T-helper 2 cell (primary cell): ENCODE measurements at regions not wholly inside any gene's neighbourhood (a gene's known extent, or its start where the extent isn't known, plus 50 kb on each side); places are given as distances from the start of the nearest gene placed in this dataset.
"Not testable (repeated sequence)": the region's sequence is repeated elsewhere in the genome, so short reads cannot be mapped to it uniquely, and the experiment has no call there.

Experiments used
- DNase-seq, 5 experiments: peaks; one replicate each; pipeline versions ENCODE4 v3.0.0 to v3.0.0-alpha.2; 2012 to 2022

DNA sequence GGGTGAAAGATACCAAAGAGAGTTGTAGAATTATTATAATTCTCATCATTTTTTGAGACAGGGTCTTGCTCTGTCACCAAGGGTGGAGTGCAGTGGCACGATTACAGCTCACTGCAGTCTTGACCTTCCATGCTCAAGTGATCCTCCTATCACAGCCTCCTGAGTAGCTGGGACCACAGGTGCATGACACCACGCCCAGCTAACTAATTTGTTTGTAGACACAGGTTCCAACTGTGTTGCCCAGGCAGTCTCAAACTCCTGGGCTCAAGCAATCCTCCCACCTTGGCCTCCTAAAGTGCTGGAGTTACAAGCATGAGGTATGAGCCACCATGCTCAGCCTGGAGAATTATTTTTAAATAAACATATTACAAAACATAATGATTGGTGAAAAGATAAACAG lies 92.8 kb upstream of the MSH6 start:
- DNase-seq = no peak

DNA sequence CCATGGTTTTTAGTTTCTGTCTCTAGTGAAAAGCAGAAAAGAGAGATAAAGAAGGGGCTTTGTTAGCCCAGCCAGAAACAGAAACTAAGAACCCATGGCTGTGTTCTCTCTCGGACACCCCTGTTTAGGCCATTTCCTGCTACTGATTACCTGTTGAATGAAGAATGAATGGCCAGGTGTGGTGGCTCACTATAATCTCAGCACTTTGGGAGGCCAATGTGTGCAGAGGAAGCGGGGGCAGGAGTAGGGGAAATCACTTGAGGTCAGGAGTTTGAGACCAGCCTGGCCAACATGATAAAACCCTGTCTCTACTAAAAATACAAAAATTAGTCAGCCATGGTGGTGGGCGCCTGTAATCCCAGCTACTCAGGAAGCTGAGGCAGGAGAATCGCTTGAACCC lies 93.8 kb upstream of the MSH6 start:
- not testable (repeated sequence) for DNase-seq

DNA sequence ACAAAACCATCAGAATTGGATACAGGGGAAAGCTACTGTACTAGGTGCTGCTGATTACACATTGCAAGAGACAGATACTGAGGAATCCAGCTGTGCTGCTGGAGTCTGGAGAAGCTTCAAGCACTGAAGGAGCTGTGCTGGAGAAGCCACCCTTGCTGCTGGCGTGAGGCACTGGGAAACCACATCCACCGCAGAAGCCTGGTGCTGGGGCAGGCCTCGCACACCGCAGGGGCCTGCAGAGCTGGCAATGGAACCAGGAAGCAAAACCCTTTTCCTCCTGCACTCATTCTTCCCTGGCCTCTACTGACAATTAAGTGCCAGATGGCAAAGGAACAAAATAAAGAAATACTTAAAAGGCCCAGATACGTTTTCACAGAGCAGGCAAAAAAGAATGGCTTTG lies 94.4 kb upstream of the MSH6 start:
- no peak for DNase-seq

DNA sequence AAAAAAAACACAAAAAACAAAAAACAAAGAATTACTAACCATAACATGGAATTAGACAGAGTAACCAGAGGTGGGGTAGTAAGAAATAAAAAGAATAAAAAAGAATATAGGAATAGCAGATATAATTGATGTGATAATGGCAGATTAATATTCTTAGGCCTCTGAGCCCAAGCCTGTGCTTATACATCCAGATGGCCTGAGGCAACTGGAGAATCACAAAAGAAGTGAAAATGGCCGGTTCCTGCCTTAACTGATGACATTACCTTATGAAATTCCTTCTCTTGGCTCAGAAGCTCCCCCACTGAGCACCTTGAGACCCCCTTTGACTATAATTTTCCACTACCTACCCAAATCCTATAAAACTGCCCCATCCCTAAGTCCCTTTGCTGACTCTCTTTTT lies 95.1 kb upstream of the MSH6 start:
- no peak for DNase-seq

DNA sequence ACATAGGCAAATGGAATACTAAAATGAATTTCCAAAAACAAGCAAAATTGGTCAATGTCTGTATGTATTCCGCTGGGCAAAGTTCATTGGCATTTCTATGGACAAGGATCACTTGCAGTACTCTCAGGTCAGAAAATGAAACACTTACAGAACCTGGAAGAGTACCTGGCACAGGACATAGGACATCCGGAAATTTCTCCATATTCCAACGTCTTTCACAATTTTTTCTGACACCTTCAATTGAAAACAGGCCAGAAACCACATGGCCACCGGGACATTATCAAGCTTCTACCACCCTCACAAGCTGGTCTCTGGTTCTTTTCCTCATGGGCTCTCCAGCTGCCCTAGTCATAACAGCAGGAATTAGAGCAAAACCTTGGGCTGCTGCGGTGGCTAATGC lies 96.9 kb upstream of the MSH6 start:
- DNase-seq = no peak

DNA sequence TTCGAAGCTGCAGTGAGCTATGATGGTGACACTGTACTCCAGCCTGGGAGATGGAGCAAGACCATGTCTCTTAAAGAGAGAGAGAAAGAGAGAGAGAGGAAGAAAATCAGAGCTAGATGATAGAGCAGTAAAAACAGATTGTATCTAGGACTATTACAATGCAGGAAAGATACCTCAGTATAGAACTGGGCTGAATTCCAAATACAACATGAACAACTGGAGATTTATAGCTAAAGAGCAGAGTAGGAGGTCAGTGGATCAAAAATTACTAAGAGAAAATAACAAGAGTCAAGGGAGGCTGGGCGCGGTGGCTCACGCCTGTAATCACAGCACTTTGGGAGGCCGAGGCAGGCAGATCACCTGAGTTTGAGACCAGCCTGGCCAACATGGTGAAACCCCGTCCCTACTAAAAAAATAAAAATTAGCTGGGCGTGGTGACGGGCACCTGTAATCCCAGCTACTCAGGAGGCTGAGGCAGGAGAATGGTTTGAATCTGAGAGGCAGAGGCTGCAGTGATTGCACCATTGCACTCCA lies 100.7 kb upstream of the MSH6 start:
- DNase-seq = no peak

DNA sequence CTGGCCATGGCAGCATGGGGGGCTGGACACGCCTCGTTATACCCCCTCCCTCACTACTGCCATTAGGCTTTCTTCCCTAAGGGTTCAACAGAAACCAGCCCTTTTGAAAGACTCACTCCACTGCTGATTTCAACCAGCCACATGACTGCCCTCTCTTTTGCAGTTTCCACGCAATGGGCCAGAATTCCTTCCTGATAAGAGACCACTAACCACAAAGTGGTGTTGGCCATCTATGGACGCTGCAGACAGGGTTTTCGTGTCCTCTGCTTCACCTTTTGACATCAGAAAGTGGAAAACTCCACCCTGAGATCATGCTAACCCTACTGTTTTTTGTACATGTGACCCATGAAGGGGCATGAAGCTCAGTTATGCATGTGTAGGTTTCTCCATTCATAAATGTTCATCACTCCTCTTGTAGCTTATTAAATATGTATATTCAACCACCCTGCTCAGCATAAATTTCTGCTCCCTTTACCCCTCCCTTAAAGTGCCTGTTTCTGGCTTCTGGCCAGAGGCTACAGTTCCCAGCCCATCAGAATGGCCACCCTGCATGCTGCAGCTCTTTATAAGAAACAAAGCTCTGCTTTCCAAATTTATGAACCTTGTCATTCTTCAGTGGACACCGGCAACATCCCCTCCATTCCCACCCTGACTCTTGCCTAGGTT lies 105.6 kb upstream of the KCNK12 start:
- DNase-seq = no peak

DNA sequence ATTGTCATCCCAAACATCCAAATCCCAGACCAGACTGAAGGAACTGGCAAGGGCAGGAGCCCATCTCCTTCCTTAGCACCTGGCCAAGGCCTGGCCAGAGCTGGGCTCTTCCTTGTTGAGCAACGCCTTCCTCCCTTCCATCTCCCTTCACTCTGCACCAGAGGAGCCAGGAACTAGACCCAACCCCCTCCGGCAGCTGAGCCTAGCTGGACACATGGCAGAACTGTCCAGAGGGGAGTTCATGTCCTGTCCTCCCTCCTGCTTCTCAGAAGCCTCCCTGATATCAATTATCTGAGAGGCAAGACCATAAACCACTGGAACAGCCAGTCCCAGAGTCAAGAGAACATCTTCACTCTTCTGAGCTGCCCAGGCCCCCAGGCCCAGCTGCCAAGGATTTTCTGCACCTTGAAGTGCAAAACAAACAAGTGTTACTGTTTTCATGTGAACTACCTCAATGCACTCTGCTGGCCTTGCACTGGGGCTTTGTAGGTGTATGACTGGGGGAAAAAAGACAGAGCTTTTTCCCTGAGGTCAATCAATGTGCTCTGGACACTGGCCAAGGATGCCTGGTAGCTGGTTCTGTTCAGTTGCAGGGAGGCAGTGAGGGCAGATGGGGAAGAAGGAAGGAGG lies 104.5 kb upstream of the KCNK12 start:
- DNase-seq = no peak

DNA sequence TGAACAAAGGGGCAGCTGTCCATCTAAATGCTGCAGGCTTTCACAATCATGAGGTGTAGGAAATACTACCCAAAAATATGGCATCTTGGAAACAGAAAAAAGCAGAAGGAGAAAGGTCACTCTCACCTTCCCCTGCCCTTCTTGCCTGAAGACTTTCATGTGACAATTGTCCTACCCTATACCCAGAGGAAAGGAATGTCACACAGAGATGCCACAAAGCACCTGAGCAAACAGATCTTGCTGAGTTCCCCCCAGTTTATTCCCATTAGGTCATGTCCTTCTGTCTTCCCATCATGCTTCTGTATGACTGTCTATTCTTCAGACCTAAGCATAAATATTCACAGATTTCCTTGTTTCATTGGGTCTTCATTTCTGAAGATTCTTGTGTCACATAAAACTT lies 95.5 kb upstream of the KCNK12 start:
- no peak for DNase-seq

DNA sequence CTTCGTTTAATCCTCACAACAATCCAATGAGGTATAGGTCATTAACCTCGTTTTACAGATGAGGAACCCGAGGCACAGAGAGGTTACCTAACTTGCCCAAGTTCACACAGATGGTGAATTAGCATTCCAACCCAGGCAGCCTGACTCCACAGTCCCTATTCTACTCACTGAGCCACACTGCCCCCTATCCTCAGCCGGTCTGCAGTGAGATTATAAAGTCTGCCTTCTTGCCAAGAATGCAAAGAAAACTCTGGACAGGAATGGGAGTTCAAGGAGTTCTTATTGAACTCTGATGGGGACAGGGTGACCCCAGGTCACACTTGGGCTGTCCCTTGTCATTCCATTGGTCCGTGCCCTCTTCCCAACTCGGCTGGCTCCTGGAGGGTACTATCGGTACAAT lies 94.0 kb upstream of the KCNK12 start:
- no peak for DNase-seq

DNA sequence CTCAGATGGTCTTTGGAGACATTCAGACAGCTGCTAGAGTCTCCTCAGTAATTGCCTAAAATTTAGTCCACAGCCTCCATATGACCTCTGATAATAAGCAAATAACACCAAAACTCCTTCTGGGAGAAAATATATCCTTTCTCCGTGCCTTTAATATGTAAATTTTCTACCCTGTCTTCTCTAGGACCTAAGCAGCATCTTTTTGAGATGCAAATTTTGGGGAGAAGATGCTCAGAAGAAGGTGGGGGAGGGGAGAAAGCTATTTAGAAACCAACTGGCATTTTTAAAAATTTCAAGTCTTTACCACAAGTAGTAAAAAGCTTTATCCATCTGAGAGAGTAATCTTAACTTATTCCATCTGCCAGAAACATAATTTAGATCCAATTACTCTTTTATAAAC lies 91.8 kb upstream of the KCNK12 start:
- DNase-seq = no peak

DNA sequence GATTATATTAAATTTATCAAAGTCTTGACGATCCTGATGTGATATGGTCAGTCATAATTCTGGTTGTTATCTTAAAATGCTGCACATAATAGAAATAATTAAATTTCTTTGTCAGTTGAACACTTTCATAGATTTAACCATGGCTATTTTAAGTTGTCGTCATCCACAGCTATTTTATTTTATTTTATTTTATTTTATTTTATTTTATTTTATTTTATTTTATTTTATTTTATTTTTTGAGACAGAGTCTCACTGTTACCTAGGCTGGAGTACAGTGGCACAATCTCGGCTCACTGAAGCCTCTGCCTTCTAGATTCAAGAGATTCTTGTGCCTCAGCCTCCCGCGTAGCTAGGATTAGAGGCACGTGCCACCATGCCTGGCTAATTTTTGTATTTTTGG lies 90.5 kb upstream of the KCNK12 start:
- no peak for DNase-seq

DNA sequence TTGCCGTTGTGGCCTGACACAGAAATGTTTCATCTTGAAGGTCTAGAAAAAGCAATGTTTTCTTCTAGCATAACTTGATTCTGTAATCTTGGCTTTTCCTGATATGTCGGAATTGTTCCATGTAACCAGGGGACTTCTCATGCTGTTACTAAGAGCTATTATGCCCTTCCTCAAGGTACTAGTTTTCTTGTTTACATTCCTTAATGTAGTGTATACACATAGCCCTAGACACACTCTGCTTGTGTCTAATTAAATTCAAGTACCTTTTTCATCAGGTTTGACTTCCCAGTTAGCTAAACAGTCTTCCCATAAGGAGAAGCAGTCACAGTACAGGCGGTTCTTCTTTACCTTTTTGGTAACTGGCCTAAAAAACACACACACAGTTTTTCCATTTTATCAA lies 89.4 kb upstream of the KCNK12 start:
- no peak for DNase-seq

DNA sequence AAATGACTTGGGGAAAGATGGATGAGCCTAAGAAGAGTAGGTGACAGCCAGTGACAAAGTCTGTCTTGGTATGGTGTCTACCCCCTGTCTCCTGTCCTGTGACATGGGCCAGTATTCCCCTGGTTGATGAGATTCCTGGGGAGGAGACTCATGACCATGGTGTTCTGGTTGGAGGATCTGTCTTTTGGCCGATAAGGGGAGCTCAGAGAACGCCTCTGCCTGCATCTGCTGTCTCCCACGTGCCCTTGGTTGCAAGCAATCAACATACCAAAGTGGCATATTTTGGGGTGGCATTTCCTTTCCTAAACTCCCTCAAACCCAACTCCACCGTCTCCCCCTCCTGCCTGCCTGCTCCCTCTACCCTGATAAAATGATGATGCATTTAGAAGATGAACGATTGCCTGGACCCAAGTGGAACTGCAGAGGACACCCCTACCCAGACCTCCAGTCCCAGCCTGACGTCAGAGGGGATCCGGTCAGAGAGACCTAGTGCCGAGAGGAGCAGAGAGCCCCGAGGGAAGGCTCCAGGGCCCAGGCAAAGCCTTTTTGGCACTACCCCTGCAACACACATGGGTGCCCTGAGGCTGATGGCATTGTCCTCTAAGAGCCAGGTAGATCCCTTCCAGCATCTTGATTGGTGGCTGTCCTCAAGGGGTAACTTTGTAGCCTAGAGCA lies 88.0 kb upstream of the KCNK12 start:
- no peak for DNase-seq

DNA sequence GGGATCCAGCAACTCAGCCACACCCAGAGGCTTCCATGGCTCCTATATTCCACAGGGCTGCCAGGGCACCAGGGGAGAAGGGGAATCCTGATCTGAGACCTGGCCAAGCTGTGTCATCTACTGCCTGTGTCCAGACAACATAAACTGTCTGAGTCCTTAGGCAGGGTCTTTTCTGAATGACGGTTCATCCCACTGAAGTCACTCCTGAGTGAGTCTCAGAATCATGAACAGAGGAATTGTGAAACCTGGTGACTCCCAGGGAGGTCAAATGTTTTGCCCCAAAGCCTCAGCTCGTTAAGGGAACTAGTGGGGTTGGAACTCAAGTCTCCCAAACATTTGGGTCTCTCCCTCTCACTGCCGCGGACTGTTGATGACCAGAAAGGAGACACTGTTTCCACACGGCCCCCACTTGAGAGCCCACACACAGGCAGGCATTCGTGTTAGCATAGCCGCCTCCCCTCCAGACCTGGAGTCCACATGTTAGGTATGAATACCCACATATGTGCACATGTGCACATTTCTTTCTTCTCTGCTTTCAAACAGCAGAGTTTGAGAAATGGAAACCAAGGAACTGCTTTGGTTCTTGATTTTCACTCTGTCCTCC lies 87.2 kb upstream of the KCNK12 start:
- DNase-seq = no peak

DNA sequence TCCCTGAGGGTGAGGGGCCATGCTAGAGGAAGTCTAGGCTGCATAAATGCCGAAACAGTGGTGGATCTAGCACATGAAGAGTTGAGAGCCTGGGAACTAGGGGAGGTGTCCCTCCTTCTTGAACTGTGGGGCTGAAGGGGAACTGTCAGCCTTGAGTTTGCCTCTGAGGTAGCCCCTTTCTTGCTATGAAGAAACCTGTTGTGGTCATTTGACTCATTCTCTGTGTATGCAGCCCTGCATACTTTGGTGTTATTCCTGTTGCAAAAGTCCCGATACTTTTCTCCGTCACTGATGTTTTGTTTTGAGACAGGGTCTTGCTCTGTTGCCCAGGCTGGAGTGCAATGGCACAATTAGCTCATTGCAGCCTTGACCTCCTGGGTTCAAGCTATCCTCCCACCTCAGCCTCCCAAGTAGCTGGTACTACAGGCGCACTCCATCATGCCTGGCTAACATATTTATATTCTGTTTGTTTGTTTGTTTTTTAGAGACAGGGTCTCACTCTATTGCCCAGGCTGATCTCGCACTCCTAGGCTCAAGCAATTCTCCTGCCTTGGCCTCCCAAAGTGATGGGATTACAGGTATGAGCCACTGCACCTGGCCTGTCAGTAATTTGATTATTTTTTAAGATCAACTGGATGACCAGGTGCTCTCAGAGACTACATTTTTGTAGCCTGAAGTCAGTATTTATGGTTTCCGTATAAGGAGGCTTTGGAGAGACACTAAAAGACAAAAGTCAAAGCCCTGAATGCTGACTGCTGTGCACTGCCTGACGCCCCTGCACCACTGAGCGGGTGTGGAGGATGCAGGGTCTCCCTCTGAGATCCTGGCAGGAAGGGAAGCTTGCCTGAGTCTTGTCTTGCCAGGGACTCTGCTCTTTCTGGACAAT lies 86.2 kb upstream of the KCNK12 start:
- no peak for DNase-seq

DNA sequence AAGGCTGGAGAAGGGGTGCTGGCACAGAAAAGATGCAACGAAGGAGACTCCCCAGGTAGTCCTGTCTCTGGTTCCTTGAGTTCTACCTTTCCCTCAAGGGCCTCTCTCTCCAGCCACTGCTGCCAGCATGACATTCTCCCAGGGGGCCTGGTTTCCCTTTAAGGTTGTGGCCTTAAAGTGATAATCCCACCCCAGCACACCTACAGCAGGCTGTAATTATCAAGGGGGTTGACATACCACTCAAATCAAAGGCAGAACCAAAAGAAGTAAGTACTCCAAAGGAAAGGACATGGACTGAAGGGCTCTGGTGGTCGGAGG lies 84.7 kb upstream of the KCNK12 start:
- no peak for DNase-seq

DNA sequence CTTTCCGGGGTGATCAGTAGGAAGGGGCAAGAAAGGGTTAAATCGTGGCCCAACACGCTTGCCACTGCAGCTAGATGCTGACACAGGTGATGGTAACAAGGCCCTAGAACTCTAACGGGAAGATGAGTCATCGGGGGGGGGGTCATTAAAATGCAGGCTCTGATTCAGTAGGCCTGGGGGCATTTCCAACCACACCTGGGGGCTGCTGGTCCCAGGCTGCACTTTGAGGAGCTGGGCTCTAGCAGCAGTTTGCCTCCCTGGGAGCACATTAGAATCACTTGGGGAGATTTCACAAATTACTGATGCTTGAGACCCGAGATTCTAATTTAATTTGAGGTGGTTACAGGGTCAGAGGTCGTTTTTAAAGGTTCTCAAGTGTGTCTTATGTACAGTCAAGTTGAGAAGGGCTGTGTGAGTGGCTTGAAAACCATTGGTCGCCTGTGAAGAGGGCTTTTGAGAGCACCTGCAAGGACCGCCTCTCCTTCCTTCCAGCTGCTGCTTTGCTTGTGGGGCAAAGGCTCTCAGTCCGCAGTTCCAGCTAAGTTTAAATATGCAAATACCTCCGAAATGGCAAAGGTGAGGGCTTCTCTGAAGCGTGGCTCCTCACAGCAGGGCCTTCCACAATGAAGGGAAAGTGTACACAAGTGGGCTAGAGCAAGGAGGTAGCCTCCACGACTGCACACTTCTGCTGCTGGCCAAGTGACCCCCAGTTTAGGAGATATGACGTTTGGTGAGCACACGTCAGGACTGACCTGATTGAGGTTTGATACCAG lies 84.2 kb upstream of the KCNK12 start:
- no peak for DNase-seq

DNA sequence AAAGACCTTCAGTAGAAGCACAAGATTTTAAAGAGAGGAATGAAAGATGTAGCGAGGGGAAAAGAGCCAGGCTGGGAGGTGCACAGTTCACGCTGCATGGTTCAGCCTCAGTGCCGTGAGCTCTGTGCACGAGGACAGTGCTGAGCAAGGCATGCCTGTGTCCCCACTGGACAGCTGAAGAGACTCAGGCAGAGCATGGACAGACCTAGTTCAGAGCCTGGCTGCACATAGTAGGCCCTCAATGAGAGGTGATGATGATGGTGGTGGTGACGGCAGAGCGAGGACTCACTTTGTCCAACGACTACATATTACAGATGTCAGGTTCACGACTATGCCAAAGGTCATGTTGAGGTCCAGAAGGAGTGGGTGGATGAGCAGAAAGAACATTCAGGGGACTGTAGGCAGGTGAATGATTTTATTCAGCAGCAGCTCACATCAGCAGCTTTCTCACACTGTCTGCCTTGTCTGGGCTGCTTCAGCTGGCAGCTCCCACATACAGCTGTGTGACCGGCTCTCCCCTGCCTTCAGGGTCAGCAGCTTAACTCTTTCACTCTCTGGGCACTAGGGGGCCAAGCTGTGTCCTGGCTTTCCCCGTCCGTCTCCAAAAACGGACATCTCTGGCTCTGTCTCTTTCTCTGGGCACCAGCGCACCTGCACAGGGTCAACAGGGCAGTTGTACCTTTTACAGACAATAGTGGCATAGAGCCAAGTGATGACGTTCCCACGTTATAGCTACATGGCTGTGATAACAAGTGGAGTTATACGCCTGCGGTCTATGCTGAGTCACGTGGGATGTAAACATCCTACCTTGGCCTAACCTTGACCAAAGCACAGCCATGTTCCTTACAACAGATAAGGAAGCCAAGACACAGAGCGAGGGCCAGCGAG lies 83.4 kb upstream of the KCNK12 start:
- DNase-seq = no peak

DNA sequence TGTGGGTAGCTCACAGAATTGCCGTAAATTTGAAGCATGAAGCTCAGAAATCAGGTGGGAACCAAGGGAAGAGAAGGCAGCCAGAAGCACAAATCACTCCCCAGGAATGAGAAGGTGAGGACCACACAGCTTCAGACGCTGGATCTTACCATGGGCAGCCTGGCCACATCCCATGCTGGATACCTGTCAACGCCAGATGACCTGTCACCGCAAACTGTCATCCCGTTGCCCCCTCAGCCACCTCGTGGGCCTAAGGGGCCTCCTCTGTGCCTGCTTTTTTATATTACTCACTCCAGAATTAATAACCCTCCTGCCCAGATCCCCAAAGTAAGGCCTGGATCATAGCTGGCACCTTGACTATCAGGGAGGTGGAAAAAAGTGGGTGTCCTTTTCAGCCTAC lies 82.3 kb upstream of the KCNK12 start:
- DNase-seq = no peak

DNA sequence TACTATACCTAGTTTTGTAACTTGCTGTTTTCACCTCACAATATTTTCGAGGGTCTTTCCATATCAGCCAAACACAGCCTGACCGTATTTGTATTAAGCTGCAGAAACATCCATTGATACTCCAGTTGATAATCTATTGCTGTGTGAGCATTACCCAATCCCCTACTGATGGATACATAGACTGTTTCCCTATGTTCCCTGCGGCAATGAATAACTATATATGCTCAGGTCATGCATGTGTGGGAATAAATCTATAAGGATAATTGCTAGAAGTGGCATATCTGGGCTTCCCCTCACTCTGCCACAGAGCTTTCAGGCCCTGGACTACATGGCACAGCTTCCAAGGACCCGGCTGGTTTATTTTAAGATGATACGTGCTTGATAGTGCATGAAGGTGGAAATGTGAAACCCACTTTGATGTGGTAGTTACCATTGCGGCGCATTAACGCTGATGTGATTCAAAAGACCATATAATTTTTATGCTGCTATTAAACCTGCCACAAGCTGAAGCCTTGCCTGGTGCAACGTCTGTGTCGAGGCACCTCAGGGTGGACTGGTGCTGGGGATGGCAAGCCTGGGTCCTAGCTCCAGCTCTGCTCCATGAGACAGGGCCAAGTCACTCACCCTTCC lies 81.4 kb upstream of the KCNK12 start:
- DNase-seq = no peak
